SK-N-SH treated with all-trans-retinoic acid at 6 μM for 48 hours (cell line): ENCODE measurements at regions not wholly inside any gene's neighbourhood (a gene's known extent, or its start where the extent isn't known, plus 50 kb on each side); places are given as distances from the start of the nearest gene placed in this dataset.

ENCODE experiments used
- ARNTL ChIP-seq: fragments of 450-650 bp; formaldehyde crosslinking; IDR thresholded peaks from 2 replicates; pipeline ENCODE4 v1.5.0; 2020; ENCODE audit warnings: low read depth, mild to moderate bottlenecking, moderate library complexity, borderline replicate concordance
- BACH2 ChIP-seq: fragments of 250-450 bp; sonication (Bioruptor Pico); IDR thresholded peaks from 2 replicates; pipeline ENCODE4 v1.9.0; 2021; ENCODE audit warnings: mild to moderate bottlenecking, borderline replicate concordance
- GLIS3 ChIP-seq: fragments of 250-450 bp; sonication (Bioruptor Pico); IDR thresholded peaks from 2 replicates; pipeline ENCODE4 v1.5.0; 2020; ENCODE audit warnings: mild to moderate bottlenecking, moderate library complexity
- ISL1 ChIP-seq: fragments of 250-450 bp; sonication (Bioruptor Pico); IDR thresholded peaks from 2 replicates; pipeline ENCODE4 v2.1.2; 2022; ENCODE audit warnings: mild to moderate bottlenecking, moderate library complexity
- OSR1 ChIP-seq: fragments of 250-450 bp; sonication (Bioruptor Pico); IDR thresholded peaks from 2 replicates; pipeline ENCODE4 v1.8.0; 2022; ENCODE audit warnings: moderate library complexity, mild to moderate bottlenecking, inconsistent platforms
- PPARA ChIP-seq: fragments of 250-450 bp; sonication (Bioruptor Pico); IDR thresholded peaks from 2 replicates; pipeline ENCODE4 v1.5.0; 2020; ENCODE audit warnings: mild to moderate bottlenecking, borderline replicate concordance
- SNAI2 ChIP-seq: fragments of 250-450 bp; sonication (Bioruptor Pico); IDR thresholded peaks from 2 replicates; pipeline ENCODE4 v1.5.0; 2020; ENCODE audit warnings: mild to moderate bottlenecking, moderate library complexity
- ZC3H10 ChIP-seq: fragments of 250-450 bp; sonication (Bioruptor Pico); IDR thresholded peaks from 2 replicates; pipeline ENCODE4 v1.5.1; 2021; ENCODE audit warnings: mild to moderate bottlenecking, moderate library complexity
- ZFP3 ChIP-seq: fragments of 250-450 bp; sonication (Bioruptor Pico); IDR thresholded peaks from 2 replicates; pipeline ENCODE4 v1.5.0; 2020; ENCODE audit warnings: mild to moderate bottlenecking, moderate library complexity
- ZFP30 ChIP-seq: fragments of 450-650 bp; formaldehyde crosslinking; IDR thresholded peaks from 2 replicates; pipeline ENCODE4 v1.5.0; 2022; ENCODE audit warnings: mild to moderate bottlenecking, moderate library complexity
- ZNF565 ChIP-seq: fragments of 450-650 bp; formaldehyde crosslinking; conservative IDR thresholded peaks from 2 replicates; pipeline ENCODE4 v1.5.0; 2020; ENCODE audit warnings: low read depth, mild to moderate bottlenecking, moderate library complexity
- TF ChIP-seq, protein P1 (sequence below): fragments of 250-450 bp; sonication (Bioruptor Pico); IDR thresholded peaks from 2 replicates; pipeline ENCODE4 v1.8.0; 2020; ENCODE audit warnings: mild to moderate bottlenecking, moderate library complexity, borderline replicate concordance
- TF ChIP-seq, protein P2 (sequence below): fragments of 250-450 bp; sonication (Bioruptor Pico); IDR thresholded peaks from 2 replicates; pipeline ENCODE4 v1.5.1; 2020; ENCODE audit warnings: low read depth, mild to moderate bottlenecking, moderate library complexity
- TF ChIP-seq, protein P3 (sequence below): fragments of 250-450 bp; sonication (Bioruptor Pico); IDR thresholded peaks from 2 replicates; pipeline ENCODE4 v1.8.0; 2021; ENCODE audit warnings: low read depth, mild to moderate bottlenecking, moderate library complexity, borderline replicate concordance

DNA sequence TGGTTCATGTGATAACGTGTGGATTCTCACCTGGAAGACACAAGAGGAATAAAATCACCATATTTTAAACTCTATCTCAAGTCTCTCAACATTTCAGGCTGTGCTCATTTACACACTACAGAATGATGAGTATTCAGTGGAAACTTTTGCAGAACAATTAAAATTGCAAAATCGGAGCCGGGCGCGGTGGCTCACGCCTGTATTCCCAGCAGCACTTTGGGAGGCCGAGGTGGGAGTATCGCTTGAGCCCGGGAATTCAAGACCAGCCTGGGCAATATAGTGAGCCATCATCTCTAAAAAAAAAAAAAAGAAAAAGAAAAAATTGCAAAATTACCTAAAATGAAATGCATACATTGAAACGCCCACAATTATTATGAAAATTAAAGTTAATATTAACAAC is 825.9 kb downstream of the KCNJ18 start:
- TF ChIP-seq OSR1 (CRISPR knock-in tag) (no peak), GLIS3 (CRISPR knock-in tag) (no peak), ISL1 (CRISPR knock-in tag) (no peak), SNAI2 (no peak), ZNF565 (CRISPR knock-in tag) (no peak), ZFP3 (CRISPR knock-in tag) (no peak), ZFP30 (CRISPR knock-in tag) (no peak), ARNTL (no peak), BACH2 (CRISPR knock-in tag) (no peak), ZC3H10 (CRISPR knock-in tag) (no peak), PPARA (no peak)
- TF ChIP-seq, protein P1, sequence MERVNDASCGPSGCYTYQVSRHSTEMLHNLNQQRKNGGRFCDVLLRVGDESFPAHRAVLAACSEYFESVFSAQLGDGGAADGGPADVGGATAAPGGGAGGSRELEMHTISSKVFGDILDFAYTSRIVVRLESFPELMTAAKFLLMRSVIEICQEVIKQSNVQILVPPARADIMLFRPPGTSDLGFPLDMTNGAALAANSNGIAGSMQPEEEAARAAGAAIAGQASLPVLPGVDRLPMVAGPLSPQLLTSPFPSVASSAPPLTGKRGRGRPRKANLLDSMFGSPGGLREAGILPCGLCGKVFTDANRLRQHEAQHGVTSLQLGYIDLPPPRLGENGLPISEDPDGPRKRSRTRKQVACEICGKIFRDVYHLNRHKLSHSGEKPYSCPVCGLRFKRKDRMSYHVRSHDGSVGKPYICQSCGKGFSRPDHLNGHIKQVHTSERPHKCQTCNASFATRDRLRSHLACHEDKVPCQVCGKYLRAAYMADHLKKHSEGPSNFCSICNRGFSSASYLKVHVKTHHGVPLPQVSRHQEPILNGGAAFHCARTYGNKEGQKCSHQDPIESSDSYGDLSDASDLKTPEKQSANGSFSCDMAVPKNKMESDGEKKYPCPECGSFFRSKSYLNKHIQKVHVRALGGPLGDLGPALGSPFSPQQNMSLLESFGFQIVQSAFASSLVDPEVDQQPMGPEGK (CRISPR knock-in tag), result no peak
- TF ChIP-seq, protein P2, sequence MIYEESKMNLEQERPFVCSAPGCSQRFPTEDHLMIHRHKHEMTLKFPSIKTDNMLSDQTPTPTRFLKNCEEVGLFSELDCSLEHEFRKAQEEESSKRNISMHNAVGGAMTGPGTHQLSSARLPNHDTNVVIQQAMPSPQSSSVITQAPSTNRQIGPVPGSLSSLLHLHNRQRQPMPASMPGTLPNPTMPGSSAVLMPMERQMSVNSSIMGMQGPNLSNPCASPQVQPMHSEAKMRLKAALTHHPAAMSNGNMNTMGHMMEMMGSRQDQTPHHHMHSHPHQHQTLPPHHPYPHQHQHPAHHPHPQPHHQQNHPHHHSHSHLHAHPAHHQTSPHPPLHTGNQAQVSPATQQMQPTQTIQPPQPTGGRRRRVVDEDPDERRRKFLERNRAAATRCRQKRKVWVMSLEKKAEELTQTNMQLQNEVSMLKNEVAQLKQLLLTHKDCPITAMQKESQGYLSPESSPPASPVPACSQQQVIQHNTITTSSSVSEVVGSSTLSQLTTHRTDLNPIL (CRISPR knock-in tag), result no peak
- TF ChIP-seq, protein P3, sequence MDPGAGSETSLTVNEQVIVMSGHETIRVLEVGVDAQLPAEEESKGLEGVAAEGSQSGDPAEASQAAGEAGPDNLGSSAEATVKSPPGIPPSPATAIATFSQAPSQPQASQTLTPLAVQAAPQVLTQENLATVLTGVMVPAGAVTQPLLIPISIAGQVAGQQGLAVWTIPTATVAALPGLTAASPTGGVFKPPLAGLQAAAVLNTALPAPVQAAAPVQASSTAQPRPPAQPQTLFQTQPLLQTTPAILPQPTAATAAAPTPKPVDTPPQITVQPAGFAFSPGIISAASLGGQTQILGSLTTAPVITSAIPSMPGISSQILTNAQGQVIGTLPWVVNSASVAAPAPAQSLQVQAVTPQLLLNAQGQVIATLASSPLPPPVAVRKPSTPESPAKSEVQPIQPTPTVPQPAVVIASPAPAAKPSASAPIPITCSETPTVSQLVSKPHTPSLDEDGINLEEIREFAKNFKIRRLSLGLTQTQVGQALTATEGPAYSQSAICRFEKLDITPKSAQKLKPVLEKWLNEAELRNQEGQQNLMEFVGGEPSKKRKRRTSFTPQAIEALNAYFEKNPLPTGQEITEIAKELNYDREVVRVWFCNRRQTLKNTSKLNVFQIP (CRISPR knock-in tag), result no peak
